ENCODE measurements at regions not wholly inside any gene's neighbourhood (a gene's known extent, or its start where the extent isn't known, plus 50 kb on each side); places are given as distances from the start of the nearest gene placed in this dataset.
"Not testable (repeated sequence)": the region's sequence is repeated elsewhere in the genome, so short reads cannot be mapped to it uniquely, and the experiment has no call there.

DNA sequence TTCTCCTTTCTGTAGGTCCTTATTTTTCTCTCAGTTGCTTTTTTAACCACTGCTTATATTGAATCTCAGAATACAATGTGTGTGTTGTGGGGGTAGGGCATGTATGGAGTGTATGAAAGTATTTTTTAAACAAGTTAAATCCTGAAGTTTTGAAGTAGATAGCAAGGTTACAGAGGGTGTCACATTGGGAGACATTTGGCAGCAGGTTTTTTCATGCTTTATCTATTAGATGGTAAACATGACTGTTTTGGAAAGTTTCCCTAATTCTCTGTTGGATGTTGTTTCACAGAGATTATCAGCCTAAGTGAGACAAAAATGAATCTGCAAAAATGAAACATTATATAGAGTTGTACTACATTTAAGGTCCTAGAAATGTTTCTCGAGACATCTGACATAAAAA, 190.6 kb upstream of the ARPP21 start:
- no peak for DNase-seq

GRCh38 chr3:35454819-35455218, 184.5 kb upstream of the ARPP21 start:
- DNase-seq: not testable (repeated sequence)

DNA sequence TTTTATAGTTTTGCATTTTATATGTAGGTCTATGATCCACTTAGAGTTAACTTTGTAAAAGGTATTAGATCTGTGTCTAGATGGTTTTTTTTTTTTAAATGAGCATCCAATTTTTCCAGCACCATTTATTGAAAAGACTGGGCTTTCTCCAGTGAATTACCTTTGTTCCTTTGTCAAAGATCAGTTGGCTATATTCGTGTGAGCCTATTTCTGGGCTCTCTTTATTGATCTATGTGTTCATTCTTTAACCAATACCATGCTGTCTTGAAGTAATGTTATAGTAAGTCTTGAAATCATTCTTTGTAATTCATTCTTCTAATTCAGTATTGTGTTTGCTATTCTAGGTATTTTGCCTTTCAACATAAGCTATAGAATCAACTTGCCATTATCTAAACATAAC, 165.4 kb upstream of the ARPP21 start:
- DNase-seq: no peak

DNA sequence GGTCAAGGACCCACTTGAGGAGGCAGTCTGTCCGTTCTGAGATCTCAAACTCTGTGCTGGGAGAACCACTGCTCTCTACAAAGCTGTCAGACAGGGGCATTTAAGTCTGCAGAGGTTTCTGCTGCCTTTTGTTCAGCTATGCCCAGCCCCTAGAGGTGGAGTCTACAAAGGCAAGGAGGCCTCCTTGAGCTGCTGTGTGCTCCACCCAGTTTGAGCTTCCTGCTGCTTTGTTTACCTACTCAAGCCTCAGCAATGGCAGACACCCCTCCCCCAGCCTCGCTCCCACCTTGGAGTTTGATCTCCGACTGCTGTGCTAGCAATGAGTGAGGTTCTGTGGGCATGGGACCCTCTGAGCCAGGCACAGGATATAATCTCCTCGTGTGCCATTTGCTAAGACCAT, 156.8 kb upstream of the ARPP21 start:
- not testable (repeated sequence) for DNase-seq

GRCh38 chr3:35483131-35483530, 156.2 kb upstream of the ARPP21 start:
- DNase-seq: no peak

DNA sequence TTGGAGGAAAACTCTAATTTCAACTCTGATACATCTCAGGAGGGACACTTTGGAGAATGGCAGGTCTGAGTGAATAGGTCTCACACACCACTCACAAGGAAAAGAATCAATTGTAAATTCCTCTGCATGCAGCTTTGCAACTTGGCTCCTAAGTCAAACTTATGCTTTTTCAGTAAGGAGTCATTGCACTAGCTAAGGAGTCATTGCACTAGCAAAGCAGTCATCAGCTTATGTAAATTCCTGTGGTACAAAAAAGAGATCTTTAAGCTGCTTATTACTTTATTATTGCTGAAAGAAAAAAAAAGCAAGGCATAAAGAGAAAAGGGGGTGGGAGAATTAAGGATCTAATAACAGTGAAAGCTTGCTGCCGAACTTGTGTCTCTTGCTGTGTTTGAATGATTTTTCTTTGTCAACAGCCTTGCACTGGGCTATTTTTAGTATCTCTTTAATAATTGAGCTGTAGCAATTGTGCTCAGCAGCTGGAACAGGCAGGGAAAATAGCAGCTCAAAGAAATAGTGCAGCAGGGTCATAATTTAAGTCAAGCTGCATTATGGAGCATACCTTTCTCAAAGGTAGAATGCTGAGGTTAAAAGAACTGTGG, 154.3 kb upstream of the ARPP21 start:
- DNase-seq: no peak

DNA sequence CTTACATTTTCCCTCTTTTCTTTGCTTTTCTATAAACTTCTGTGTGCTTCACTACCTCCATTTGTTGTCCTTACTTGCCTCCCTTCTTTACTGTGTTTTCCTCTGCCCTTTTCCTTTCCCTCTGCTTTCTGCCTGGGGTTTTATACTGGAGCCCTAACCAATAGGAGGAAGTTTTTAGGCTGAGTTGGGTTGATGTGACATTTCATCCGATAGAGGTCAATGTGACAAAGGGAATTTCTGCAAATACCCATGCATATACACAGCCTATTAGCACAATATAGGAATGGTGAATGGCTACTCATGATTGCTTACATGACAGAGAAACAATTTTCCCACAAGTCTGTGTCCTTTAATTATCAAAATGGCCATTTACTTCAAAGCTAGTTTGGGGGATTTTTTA, 153.0 kb upstream of the ARPP21 start:
- DNase-seq: no peak

GRCh38 chr3:35487376-35487775, 151.9 kb upstream of the ARPP21 start:
- no peak for DNase-seq

DNA sequence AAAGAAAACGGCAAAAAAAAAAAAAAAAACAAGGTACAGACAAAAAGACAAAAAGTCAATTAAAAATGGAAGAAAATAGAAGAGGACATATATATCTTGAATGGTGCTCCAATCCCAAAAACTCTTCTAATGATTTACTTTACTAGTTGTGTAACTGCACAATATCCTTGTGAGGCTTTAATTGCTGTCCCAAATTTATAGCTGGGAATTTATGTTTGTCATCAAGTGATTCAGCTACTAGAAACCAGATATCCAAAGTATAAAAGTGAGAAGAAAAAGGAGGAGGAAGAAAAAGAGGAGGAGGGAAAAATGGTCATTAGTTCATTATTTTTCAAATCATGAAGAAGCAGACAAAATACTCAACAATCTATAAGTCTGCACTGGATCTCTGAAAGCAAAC, 150.8 kb upstream of the ARPP21 start:
- DNase-seq: no peak

GRCh38 chr3:35492841-35493240, 146.5 kb upstream of the ARPP21 start:
- DNase-seq: peak; percentile 22

DNA sequence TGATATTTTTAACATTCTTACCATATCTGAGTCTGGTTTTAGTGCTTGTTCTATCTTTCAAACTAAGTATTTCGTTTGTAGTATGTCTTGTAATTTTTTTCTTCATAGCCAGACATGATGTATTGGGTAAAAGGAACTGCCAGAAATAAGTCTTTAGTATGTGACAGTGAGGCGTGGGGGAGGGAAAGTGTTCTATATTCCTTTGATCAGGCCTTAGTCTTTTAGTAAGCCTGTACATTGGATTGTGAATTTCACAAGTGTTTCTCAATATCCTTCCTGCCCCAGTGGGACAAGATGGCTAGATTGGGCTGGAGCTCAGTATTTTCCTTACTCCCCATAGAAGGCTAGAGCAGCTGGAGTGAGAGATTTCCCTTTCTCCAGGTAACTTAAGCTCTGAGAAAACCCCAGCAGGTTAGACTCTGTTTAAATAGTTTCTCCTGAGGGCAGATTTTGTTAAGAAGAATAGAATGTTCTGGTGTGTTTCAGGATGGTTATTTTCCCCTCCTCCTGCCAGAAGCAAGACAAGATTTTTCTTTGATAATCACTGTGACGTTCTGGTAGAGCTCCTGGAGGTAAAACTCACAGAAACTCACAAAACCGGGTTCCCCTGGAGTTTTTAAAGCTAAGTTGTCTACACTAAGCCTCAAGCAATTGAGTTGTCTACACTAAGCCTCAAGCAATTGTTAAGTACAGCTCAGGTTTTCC, 140.7 kb upstream of the ARPP21 start:
- no peak for DNase-seq

DNA sequence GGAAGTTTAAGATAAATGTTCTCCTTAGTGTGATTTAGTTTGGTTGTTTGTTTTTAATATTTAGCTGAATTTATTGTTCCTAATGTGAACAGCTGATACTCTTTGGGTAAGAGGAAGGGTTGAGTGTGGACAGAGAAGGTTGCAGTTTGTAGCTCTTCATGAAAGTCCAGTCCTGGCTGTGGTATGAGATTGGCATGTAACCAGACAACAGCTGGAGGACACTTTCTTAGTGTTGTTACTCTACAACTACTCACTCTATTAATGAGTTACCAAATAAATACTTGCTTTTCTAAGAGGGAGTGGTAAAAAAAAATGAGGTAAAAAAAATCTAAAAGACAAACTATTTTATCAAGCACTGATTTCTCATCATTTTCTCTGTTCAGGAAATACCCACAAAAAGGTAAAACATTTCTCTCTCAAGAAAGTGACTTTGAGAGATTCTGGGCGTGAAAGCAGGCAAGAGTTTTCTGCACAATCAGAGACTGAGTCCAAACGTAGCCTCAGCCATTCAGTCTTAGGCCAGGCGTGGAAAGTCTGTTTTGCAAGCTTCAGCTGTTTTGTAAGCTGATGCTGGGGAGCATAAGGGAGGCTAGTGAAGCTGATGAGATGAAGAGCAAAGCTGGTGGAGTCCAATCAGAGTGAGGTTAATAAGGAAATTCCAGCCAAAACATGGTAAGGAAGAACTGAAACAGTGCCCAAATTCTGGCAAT, 138.5 kb upstream of the ARPP21 start:
- peak; percentile 30 for DNase-seq

- DNase-seq: no peak
These were observed 136.6 kb upstream of the ARPP21 start for GRCh38 chr3:35502699-35503098.

- DNase-seq: peak; percentile 69
These were observed 134.1 kb upstream of the ARPP21 start for GRCh38 chr3:35505181-35505580.

- DNase-seq: no peak
These were observed 133.6 kb upstream of the ARPP21 start for GRCh38 chr3:35505772-35506171.

DNA sequence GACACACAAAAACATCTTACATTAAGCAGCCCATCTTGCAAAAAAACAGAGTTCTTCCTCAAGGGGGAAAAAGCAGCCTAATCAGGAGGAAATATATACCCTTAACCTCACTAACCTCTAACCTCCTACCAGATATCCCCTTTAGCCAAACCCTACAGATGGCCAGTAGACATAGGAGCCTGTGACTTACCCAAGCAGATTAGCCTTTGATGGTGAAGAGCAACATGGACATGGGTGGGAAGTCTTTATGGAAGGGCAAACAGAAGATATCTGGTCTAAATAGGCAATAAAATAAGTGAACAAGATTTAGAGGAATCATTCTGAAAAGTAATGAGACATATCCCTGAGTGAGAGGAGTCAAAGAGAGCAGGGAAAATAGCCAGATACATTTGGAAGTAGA, 119.4 kb upstream of the ARPP21 start:
- no peak for DNase-seq

DNA sequence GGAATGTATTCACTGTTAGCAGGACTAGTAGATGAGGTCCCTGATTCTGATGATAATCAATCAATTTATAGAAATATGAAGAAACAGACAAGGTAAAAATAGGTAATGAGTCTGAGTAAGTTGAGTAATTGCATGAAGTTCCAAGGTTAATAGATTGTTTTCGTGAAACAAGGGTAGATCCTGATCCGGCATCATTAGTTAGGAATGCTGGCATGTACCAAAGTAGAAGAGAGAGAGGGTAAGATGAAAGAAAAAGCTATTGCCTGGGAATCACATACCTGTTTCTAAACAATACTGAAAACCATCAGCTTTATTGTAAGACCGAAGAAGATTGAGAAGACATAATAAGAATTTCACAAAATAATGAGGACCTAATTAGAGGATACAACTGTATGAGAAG, 118.1 kb upstream of the ARPP21 start:
- DNase-seq: no peak

GRCh38 chr3:35522450-35522849, 116.9 kb upstream of the ARPP21 start:
- DNase-seq: no peak

- no peak for DNase-seq
These were observed 116.3 kb upstream of the ARPP21 start for GRCh38 chr3:35523074-35523473.

DNA sequence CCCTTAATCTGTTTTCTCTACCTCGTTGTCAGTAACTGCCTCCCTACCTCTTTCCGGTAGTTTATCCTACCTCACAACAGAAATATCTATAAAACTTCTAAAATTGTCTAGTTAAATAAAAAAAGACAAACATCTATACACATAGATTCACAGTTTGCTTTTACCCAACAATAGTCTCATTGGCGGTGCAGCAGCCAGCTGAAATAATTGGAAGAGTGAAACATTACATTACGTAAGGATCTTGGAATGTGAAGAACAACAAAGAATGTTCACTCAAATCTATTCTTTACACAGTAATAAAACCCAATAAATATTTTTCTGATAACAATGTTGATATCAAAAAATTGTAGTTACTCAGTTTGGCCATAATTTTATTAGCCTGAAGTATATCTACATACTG, 115.5 kb upstream of the ARPP21 start:
- no peak for DNase-seq

DNA sequence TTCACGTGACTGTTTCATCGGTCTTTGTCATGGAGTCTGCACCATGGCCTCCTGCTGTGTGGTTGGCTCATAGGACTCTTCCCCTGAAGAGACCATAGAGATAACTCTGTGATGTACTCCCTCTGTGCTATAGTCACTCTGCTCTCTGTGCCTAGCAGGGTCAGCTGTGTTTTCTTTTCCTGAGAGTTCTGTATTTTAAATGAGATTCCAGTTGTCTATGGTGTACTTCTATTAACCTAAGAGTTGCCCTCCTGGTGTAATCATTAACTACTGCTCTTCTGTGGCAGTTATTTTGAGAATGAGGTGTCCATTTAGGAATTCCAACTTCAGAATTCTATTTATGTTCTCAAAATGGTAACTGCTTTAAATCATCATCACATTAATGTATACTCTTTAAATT, 114.5 kb upstream of the ARPP21 start:
- no peak for DNase-seq

- DNase-seq: no peak
These were observed 110.6 kb upstream of the ARPP21 start for GRCh38 chr3:35528728-35529127.

DNA sequence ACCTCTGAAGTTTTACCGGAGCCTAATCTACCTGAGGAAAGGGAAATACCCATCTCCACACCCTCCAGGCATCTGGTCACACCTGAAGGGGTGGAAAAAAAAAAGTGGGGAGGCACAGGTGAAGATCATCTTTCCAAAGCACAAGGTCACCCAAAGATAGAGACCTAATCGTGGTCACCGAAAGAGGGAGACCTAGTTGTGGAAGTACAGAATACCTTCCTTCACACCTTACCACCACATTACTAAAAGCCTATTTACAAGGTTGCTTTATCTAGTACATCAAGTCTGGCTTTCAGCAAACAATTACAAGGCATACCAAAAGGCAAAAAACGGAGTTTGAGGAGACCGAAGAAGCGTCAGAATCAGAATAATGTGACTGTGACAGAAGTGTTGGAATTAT, 110.0 kb upstream of the ARPP21 start:
- no peak for DNase-seq

DNA sequence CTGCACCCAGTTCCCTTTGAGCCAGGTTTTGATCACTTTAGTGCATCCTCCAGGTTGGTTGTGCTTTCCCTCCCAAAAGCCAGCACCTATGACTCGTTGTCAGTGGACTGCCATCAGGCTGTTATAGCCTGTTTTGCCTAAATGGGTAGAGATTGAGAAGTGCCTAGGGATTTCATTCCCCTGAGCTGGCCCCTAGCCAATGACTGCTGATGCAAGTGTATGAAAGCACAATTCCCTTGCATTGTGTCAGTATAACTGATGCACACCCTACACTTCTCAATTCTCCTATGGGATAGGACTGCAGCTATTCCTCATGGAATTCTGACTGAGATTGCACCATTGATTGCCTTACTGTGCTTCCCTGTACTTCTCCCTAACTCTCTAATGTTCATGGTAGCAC, 102.1 kb upstream of the ARPP21 start:
- no peak for DNase-seq
